GM23338 (cell line): ENCODE measurements at regions not wholly inside any gene's neighbourhood (a gene's known extent, or its start where the extent isn't known, plus 50 kb on each side); places are given as distances from the start of the nearest gene placed in this dataset.

Source experiments
- ATAC-seq: fragments of 200-7000 bp; cut with Tn5 transposase; 3 replicates; pipeline ENCODE4 v1.9.1; 2020
- DNase-seq: peaks from one replicate; pipeline ENCODE4 v3.0.0-alpha.2; 2015; ENCODE audit warnings: low spot score
- H2AFZ ChIP-seq: fragments of 200-600 bp; sonication (generic); 2 replicates; pipeline ENCODE4 v1.8.0; 2016; ENCODE audit warnings: antibody characterized with exemption, mild to moderate bottlenecking, moderate library complexity
- H3F3A ChIP-seq: fragments of 200-600 bp; sonication (generic); replicated peaks from 2 replicates; pipeline ENCODE4 v1.8.0; 2017; ENCODE audit warnings: antibody characterized with exemption, mixed run types, low read depth
- H3K27ac ChIP-seq: fragments of 200-600 bp; sonication (generic); 2 replicates; pipeline ENCODE4 v1.6.1; 2016; ENCODE audit warnings: low read depth
- H3K27me3 ChIP-seq: fragments of 200-600 bp; sonication (generic); 2 replicates; pipeline ENCODE4 v1.8.0; 2016; ENCODE audit warnings: mild to moderate bottlenecking, mixed run types, moderate library complexity; ENCODE audit not compliant: insufficient read depth
- H3K36me3 ChIP-seq: fragments of 200-600 bp; sonication (generic); 2 replicates; pipeline ENCODE4 v1.8.0; 2016; ENCODE audit warnings: mild to moderate bottlenecking; ENCODE audit not compliant: insufficient read depth
- H3K4me1 ChIP-seq: fragments of 200-600 bp; sonication (generic); 2 replicates; pipeline ENCODE4 v1.8.0; 2016; ENCODE audit warnings: mild to moderate bottlenecking, moderate library complexity; ENCODE audit not compliant: insufficient read depth
- H3K4me2 ChIP-seq: fragments of 200-600 bp; sonication (generic); 2 replicates; pipeline ENCODE4 v1.7.1; 2017; ENCODE audit warnings: mixed run types
- H3K4me3 ChIP-seq: fragments of 200-600 bp; sonication (generic); 2 replicates; pipeline ENCODE4 v1.6.1; 2016; ENCODE audit warnings: mixed run types
- H3K79me2 ChIP-seq: fragments of 200-600 bp; sonication (generic); replicated peaks from 2 replicates; pipeline ENCODE4 v1.8.0; 2017; ENCODE audit warnings: mild to moderate bottlenecking; ENCODE audit not compliant: insufficient read depth
- H3K9me2 ChIP-seq: fragments of 200-600 bp; sonication (generic); 2 replicates; pipeline ENCODE4 v1.8.0; 2017; ENCODE audit not compliant: insufficient read depth
- H4K20me1 ChIP-seq: fragments of 200-600 bp; sonication (generic); replicated peaks from 2 replicates; pipeline ENCODE4 v1.8.0; 2017; ENCODE audit warnings: mild to moderate bottlenecking; ENCODE audit not compliant: insufficient read depth
- H3K27ac Mint-ChIP-seq: 2 replicates; pipeline ENCODE4 v1.8.0; 2020; ENCODE audit warnings: inconsistent platforms, mild to moderate bottlenecking, moderate library complexity, mixed read lengths
- H3K27me3 Mint-ChIP-seq: 3 replicates; pipeline ENCODE4 v1.8.0; 2022; ENCODE audit warnings: low read depth, mild to moderate bottlenecking, moderate library complexity, mixed read lengths, inconsistent platforms; ENCODE audit not compliant: insufficient read depth, poor library complexity
- H3K36me3 Mint-ChIP-seq: 3 replicates; pipeline ENCODE4 v1.8.0; 2021; ENCODE audit warnings: low read depth, mild to moderate bottlenecking, inconsistent platforms, moderate library complexity, mixed read lengths
- H3K4me1 Mint-ChIP-seq: 3 replicates; pipeline ENCODE4 v1.8.0; 2020; ENCODE audit warnings: mild to moderate bottlenecking, inconsistent platforms, mixed read lengths
- H3K4me3 Mint-ChIP-seq: 3 replicates; pipeline ENCODE4 v1.8.0; 2021; ENCODE audit warnings: moderate library complexity, mild to moderate bottlenecking, inconsistent platforms, mixed read lengths
- H3K9me3 Mint-ChIP-seq: 3 replicates; pipeline ENCODE4 v1.8.0; 2020; ENCODE audit warnings: moderate library complexity, mild to moderate bottlenecking, inconsistent platforms, mixed read lengths
- CREB1 ChIP-seq: fragments of 250-450 bp; sonication (Bioruptor Pico); IDR thresholded peaks from 2 replicates; pipeline ENCODE4 v1.5.0; 2020; ENCODE audit warnings: low read depth, mild to moderate bottlenecking, moderate library complexity
- CTCF ChIP-seq, 2 experiments: fragments of 200-600 bp in 1 of 2; sonication (generic) in 1 of 2; conservative IDR thresholded peaks; 2 replicates each; pipeline versions ENCODE4 v1.5.1 to v1.6.1; 2016 to 2017; ENCODE audit warnings: antibody characterized with exemption in 2 of 2, low read depth in 2 of 2, mild to moderate bottlenecking in 2 of 2, moderate library complexity in 1 of 2
- ETS1 ChIP-seq: IDR thresholded peaks from 2 replicates; pipeline ENCODE4 v1.6.1; 2016; ENCODE audit warnings: antibody characterized with exemption
- EZH2 ChIP-seq: fragments of 200-600 bp; sonication (generic); IDR thresholded peaks from one replicate; pipeline ENCODE4 v1.8.0; 2017; ENCODE audit warnings: antibody characterized with exemption, mild to moderate bottlenecking, low read depth; ENCODE audit not compliant: unreplicated experiment
- EZH2phosphoT487 ChIP-seq: fragments of 200-600 bp; sonication (generic); IDR thresholded peaks from one replicate; pipeline ENCODE4 v1.8.1; 2018; ENCODE audit warnings: antibody characterized with exemption; ENCODE audit not compliant: unreplicated experiment
- JUNB ChIP-seq: IDR thresholded peaks from one replicate; pipeline ENCODE4 v1.6.1; 2016; ENCODE audit warnings: antibody characterized with exemption; ENCODE audit not compliant: unreplicated experiment
- NANOG ChIP-seq: IDR thresholded peaks from 2 replicates; pipeline ENCODE4 v1.6.1; 2016; ENCODE audit warnings: antibody characterized with exemption, borderline replicate concordance
- REST ChIP-seq: IDR thresholded peaks from one replicate; pipeline ENCODE4 v1.6.1; 2018; ENCODE audit warnings: antibody characterized with exemption; ENCODE audit not compliant: unreplicated experiment
- STAT1 ChIP-seq: IDR thresholded peaks from one replicate; pipeline ENCODE4 v1.6.1; 2016; ENCODE audit warnings: antibody characterized with exemption; ENCODE audit not compliant: unreplicated experiment
- ZNF114 ChIP-seq: fragments of 250-450 bp; sonication (Bioruptor Pico); IDR thresholded peaks from 2 replicates; pipeline ENCODE4 v1.5.0; 2020; ENCODE audit warnings: mild to moderate bottlenecking, moderate library complexity
- ZNF331 ChIP-seq: fragments of 250-450 bp; sonication (Bioruptor Pico); IDR thresholded peaks from 2 replicates; pipeline ENCODE4 v1.5.0; 2020; ENCODE audit warnings: low read depth, mild to moderate bottlenecking, moderate library complexity
- ZNF462 ChIP-seq: fragments of 250-450 bp; sonication (Bioruptor Pico); IDR thresholded peaks from 2 replicates; pipeline ENCODE4 v1.5.0; 2020; ENCODE audit warnings: mild to moderate bottlenecking, moderate library complexity

GRCh38 chr6:103139377-103139776, 1720.3 kb downstream of the HACE1 start (continued):
- TF ChIP-seq ETS1 (no peak), ZNF331 (CRISPR knock-in tag) (no peak)

- Histone ChIP-seq H3K27me3 (no peaks in the 10 kb centered on the region), H3K4me3 (no peak overlapping the region), H2AFZ (no peak overlapping the region), H3K4me1 (no peaks in the 10 kb centered on the region), H3K4me2 (no peak overlapping the region), H3K9me2 (no peaks in the 10 kb centered on the region), H3K36me3 (no peaks in the 10 kb centered on the region), H3F3A (no peaks in the 10 kb centered on the region), H3K79me2 (no peaks in the 10 kb centered on the region), H3K27ac (no peak overlapping the region), H4K20me1 (no peaks in the 10 kb centered on the region)
- Mint-ChIP-seq H3K9me3 (no peaks in the 10 kb centered on the region), H3K4me3 (no peak overlapping the region), H3K36me3 (no peaks in the 10 kb centered on the region), H3K27ac (no peak overlapping the region), H3K4me1 (no peaks in the 10 kb centered on the region), H3K27me3 (no peaks in the 10 kb centered on the region)
- ATAC-seq (no peak), DNase-seq (no peak)
- TF ChIP-seq JUNB = no peak
- TF ChIP-seq EZH2 = no peak
- no peak for TF ChIP-seq CTCF (conservative IDR thresholded peaks at IDR 0.05; ENCODE audit: low read depth in 2 of 2)
- TF ChIP-seq STAT1 = no peak
- no peak for TF ChIP-seq ZNF331 (CRISPR knock-in tag)
- no peak for TF ChIP-seq EZH2phosphoT487
- TF ChIP-seq ZNF462 (CRISPR knock-in tag) = no peak
- no peak for TF ChIP-seq REST
- TF ChIP-seq NANOG = no peak
- no peak for TF ChIP-seq ZNF114 (CRISPR knock-in tag)
- no peak for TF ChIP-seq CREB1 (CRISPR knock-in tag)
- no peak for TF ChIP-seq ETS1
Observed at GRCh38 chr6:103124471-103124870, 1731.0 kb downstream of the GRIK2 start.
